ENCODE measurements at regions not wholly inside any gene's neighbourhood (a gene's known extent, or its start where the extent isn't known, plus 50 kb on each side); places are given as distances from the start of the nearest gene placed in this dataset.
"Not testable (repeated sequence)": the region's sequence is repeated elsewhere in the genome, so short reads cannot be mapped to it uniquely, and the experiment has no call there.

DNA sequence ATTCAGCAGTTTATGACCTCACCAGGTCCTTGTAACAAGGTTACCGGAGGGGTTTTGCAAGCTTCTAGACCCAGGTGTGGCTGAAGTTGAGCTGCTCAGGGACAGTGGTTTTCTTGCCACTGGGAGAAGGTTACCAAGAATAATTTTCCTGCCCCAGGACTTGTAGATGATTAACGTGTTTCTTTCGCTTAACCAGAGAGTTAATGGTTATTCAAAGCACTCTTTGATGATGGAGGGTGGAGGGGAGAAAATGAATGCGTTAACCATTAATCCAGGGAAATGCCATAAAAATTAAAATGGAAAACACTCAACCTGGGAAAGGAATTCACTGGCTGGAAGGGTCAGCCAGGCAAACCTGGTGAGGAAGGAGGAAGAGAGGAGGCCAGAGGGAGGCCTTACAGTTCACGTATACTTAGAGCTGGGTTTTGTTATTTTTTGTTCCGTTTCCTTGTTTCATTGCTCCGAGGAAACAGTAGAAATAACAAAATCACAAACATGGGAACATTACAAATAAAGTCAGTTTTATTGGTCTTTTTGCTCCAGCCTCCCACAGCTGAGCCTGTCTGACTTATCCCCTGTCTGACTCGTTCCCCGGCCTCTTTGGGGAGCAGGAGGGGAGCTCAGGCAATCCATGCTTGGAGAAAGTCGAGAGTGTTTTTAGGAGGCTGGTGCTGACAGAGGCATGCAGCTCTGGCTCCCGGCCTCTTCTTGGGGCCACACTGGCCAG lies 207.5 kb upstream of the IRF2BP2 start:
- not testable (repeated sequence) for TF ChIP-seq RCOR1 (IDR thresholded peaks at IDR 0.05; ENCODE audit: borderline replicate concordance in 1 of 2, low read depth in 2 of 2, low read length in 2 of 2); ZNF408 (CRISPR knock-in tag; IDR thresholded peaks at IDR 0.05; ENCODE audit: low read depth); MCM2 (IDR thresholded peaks at IDR 0.05; ENCODE audit: low read depth); ZFX (CRISPR knock-in tag; IDR thresholded peaks at IDR 0.05); RHOXF2B (CRISPR knock-in tag; conservative IDR thresholded peaks at IDR 0.05)
- TF ChIP-seq, protein P1, sequence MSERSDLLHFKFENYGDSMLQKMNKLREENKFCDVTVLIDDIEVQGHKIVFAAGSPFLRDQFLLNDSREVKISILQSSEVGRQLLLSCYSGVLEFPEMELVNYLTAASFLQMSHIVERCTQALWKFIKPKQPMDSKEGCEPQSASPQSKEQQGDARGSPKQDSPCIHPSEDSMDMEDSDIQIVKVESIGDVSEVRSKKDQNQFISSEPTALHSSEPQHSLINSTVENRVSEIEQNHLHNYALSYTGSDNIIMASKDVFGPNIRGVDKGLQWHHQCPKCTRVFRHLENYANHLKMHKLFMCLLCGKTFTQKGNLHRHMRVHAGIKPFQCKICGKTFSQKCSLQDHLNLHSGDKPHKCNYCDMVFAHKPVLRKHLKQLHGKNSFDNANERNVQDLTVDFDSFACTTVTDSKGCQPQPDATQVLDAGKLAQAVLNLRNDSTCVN (CRISPR knock-in tag; IDR thresholded peaks at IDR 0.05): not testable (repeated sequence)
- TF ChIP-seq, protein P2, sequence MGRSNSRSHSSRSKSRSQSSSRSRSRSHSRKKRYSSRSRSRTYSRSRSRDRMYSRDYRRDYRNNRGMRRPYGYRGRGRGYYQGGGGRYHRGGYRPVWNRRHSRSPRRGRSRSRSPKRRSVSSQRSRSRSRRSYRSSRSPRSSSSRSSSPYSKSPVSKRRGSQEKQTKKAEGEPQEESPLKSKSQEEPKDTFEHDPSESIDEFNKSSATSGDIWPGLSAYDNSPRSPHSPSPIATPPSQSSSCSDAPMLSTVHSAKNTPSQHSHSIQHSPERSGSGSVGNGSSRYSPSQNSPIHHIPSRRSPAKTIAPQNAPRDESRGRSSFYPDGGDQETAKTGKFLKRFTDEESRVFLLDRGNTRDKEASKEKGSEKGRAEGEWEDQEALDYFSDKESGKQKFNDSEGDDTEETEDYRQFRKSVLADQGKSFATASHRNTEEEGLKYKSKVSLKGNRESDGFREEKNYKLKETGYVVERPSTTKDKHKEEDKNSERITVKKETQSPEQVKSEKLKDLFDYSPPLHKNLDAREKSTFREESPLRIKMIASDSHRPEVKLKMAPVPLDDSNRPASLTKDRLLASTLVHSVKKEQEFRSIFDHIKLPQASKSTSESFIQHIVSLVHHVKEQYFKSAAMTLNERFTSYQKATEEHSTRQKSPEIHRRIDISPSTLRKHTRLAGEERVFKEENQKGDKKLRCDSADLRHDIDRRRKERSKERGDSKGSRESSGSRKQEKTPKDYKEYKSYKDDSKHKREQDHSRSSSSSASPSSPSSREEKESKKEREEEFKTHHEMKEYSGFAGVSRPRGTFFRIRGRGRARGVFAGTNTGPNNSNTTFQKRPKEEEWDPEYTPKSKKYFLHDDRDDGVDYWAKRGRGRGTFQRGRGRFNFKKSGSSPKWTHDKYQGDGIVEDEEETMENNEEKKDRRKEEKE (IDR thresholded peaks at IDR 0.05; ENCODE audit: borderline replicate concordance in 1 of 2, control insufficient read depth in 1 of 2, low read depth in 2 of 2, low read length in 1 of 2): not testable (repeated sequence)

All from K562 (cell line).